ENCODE measurements at regions not wholly inside any gene's neighbourhood (a gene's known extent, or its start where the extent isn't known, plus 50 kb on each side); places are given as distances from the start of the nearest gene placed in this dataset.

DNA sequence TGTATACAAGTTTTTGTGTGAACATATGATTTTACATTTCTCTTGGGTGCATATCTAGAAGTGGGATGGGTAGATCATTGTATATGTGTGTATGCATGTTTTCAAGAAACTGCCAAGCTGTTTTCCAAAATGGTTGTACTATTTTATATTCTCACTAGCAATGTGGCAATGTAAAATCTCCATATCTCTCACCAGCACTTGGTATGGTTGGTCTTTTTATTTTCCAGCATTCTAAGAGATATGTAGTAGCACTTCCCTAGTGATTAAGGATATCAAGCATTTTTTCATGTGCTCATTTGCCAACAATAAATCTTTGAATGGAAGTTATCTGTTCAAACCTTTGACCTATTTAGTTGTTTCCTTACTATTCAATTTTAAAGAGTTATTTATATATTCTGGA, 310.7 kb downstream of the ZNF326 start (continued):
- TF ChIP-seq, protein P1, sequence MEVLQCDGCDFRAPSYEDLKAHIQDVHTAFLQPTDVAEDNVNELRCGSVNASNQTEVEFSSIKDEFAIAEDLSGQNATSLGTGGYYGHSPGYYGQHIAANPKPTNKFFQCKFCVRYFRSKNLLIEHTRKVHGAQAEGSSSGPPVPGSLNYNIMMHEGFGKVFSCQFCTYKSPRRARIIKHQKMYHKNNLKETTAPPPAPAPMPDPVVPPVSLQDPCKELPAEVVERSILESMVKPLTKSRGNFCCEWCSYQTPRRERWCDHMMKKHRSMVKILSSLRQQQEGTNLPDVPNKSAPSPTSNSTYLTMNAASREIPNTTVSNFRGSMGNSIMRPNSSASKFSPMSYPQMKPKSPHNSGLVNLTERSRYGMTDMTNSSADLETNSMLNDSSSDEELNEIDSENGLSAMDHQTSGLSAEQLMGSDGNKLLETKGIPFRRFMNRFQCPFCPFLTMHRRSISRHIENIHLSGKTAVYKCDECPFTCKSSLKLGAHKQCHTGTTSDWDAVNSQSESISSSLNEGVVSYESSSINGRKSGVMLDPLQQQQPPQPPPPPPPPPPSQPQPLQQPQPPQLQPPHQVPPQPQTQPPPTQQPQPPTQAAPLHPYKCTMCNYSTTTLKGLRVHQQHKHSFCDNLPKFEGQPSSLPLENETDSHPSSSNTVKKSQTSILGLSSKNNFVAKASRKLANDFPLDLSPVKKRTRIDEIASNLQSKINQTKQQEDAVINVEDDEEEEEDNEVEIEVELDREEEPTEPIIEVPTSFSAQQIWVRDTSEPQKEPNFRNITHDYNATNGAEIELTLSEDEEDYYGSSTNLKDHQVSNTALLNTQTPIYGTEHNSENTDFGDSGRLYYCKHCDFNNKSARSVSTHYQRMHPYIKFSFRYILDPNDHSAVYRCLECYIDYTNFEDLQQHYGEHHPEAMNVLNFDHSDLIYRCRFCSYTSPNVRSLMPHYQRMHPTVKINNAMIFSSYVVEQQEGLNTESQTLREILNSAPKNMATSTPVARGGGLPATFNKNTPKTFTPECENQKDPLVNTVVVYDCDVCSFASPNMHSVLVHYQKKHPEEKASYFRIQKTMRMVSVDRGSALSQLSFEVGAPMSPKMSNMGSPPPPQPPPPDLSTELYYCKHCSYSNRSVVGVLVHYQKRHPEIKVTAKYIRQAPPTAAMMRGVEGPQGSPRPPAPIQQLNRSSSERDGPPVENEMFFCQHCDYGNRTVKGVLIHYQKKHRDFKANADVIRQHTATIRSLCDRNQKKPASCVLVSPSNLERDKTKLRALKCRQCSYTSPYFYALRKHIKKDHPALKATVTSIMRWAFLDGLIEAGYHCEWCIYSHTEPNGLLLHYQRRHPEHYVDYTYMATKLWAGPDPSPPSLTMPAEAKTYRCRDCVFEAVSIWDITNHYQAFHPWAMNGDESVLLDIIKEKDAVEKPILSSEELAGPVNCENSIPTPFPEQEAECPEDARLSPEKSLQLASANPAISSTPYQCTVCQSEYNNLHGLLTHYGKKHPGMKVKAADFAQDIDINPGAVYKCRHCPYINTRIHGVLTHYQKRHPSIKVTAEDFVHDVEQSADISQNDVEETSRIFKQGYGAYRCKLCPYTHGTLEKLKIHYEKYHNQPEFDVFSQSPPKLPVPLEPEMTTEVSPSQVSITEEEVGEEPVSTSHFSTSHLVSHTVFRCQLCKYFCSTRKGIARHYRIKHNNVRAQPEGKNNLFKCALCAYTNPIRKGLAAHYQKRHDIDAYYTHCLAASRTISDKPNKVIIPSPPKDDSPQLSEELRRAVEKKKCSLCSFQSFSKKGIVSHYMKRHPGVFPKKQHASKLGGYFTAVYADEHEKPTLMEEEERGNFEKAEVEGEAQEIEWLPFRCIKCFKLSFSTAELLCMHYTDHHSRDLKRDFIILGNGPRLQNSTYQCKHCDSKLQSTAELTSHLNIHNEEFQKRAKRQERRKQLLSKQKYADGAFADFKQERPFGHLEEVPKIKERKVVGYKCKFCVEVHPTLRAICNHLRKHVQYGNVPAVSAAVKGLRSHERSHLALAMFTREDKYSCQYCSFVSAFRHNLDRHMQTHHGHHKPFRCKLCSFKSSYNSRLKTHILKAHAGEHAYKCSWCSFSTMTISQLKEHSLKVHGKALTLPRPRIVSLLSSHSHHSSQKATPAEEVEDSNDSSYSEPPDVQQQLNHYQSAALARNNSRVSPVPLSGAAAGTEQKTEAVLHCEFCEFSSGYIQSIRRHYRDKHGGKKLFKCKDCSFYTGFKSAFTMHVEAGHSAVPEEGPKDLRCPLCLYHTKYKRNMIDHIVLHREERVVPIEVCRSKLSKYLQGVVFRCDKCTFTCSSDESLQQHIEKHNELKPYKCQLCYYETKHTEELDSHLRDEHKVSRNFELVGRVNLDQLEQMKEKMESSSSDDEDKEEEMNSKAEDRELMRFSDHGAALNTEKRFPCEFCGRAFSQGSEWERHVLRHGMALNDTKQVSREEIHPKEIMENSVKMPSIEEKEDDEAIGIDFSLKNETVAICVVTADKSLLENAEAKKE (CRISPR knock-in tag; IDR thresholded peaks at IDR 0.05), result no peak
- TF ChIP-seq STAT1 (IDR thresholded peaks at IDR 0.05; ENCODE audit: unreplicated experiment), result no peak
- TF ChIP-seq ZNF331 (CRISPR knock-in tag; IDR thresholded peaks at IDR 0.05; ENCODE audit: low read depth), result no peak

GRCh38 chr1:90296327-90296726, 301.4 kb downstream of the ZNF326 start:
- Histone ChIP-seq H3K4me3 (no peak overlapping the region), H3K79me2 (replicated peaks; ENCODE audit: insufficient read depth) (no peaks in the 10 kb centered on the region), H2AFZ (no peak overlapping the region), H3F3A (replicated peaks; ENCODE audit: low read depth) (no peaks in the 10 kb centered on the region), H3K4me2 (no peak overlapping the region), H3K27me3 (ENCODE audit: insufficient read depth) (no peaks in the 10 kb centered on the region), H3K27ac (ENCODE audit: low read depth) (no peak overlapping the region), H3K9me2 (ENCODE audit: insufficient read depth) (no peaks in the 10 kb centered on the region), H3K4me1 (ENCODE audit: insufficient read depth) (no peaks in the 10 kb centered on the region), H3K36me3 (ENCODE audit: insufficient read depth) (no peaks in the 10 kb centered on the region), H4K20me1 (replicated peaks; ENCODE audit: insufficient read depth) (no peaks in the 10 kb centered on the region)
- ATAC-seq (no peak), DNase-seq (ENCODE audit: low spot score) (no peak)
- no peaks in the 10 kb centered on the region for H3K27me3 Mint-ChIP-seq (ENCODE audit: insufficient read depth, low read depth, poor library complexity)
- TF ChIP-seq POLR2AphosphoS5 (IDR thresholded peaks at IDR 0.05; ENCODE audit: low read depth), result no peak
- TF ChIP-seq REST (IDR thresholded peaks at IDR 0.05; ENCODE audit: unreplicated experiment), result no peak
- TF ChIP-seq NANOG (IDR thresholded peaks at IDR 0.05; ENCODE audit: borderline replicate concordance), result no peak
- no peak for TF ChIP-seq CTCF (conservative IDR thresholded peaks at IDR 0.05; ENCODE audit: low read depth in 2 of 2)
- no peak for TF ChIP-seq ETS1 (IDR thresholded peaks at IDR 0.05)
- no peak overlapping the region for H3K27ac Mint-ChIP-seq
- no peaks in the 10 kb centered on the region for H3K36me3 Mint-ChIP-seq (ENCODE audit: low read depth)
- H3K9me3 Mint-ChIP-seq, result no peaks in the 10 kb centered on the region
- no peak overlapping the region for H3K4me3 Mint-ChIP-seq
- H3K4me1 Mint-ChIP-seq, result peaks cover 6% of the 10 kb centered on the region; the same call in 2 of the 3 replicates

All from GM23338 (cell line).